Superior temporal gyrus (tissue), 1 donor: ENCODE measurements at regions not wholly inside any gene's neighbourhood (a gene's known extent, or its start where the extent isn't known, plus 50 kb on each side); places are given as distances from the start of the nearest gene placed in this dataset.
"Not testable (repeated sequence)": the region's sequence is repeated elsewhere in the genome, so short reads cannot be mapped to it uniquely, and the experiment has no call there.

Experiments used
- DNase-seq: peaks from one replicate; pipeline ENCODE4 v3.0.0-alpha.2; 2016; ENCODE audit errors: extremely low spot score

DNA sequence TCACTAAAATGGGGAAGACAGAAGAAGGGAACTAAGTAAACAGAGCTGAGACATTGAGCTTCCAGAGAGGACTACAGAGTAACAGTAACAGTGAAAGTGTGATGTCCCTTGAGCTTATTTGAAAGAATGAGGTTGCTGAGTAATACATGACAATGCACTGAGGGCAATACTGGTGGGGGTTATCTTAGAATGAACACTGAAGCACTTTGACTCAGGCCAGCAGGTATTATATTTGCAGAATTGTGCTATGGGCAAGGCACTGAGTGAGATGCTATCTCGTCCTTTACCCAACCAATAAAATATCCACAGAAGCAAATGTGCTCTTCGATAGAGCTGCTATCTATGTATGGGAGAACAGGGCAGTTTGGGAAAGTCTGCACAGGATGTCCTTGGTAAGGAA lies 133.2 kb downstream of the DISP1 start:
- DNase-seq = no peak

DNA sequence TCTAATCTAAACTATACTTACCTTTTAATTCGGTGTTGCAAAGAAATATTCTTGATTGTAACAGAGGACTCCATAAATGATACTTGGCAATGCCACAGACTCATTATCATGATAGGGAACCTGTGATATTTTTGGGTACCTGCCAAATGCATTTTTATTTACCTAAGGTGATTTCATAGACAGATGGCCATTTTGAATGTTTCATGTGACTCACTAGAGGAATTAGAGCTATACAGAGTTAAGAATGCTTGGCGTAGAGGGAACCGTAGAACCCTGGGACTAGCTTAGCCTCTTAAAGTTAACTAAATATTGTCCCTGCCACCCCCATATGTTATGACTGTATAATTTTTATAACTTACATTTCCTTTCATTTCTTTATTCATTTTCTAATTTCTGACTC lies 136.1 kb downstream of the DISP1 start:
- no peak for DNase-seq

DNA sequence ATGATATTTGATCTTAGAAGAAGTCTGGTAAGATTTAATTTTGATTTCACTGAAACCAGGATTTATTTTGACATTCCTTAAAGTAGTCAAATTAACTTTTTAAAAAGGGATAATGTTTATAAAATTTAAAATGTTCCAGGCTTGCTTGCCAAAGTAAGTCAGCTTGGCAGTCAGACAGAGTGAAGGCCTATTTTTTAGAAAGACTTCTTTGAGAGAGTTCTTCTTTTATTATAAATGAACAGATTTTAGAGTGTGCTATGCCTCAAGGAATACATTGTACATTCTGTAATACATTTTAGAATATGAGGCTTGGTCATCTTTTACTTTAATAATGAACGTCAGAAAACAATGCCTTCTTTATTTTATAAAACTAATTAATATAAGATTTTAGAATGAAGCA lies 138.7 kb downstream of the DISP1 start:
- DNase-seq = no peak

DNA sequence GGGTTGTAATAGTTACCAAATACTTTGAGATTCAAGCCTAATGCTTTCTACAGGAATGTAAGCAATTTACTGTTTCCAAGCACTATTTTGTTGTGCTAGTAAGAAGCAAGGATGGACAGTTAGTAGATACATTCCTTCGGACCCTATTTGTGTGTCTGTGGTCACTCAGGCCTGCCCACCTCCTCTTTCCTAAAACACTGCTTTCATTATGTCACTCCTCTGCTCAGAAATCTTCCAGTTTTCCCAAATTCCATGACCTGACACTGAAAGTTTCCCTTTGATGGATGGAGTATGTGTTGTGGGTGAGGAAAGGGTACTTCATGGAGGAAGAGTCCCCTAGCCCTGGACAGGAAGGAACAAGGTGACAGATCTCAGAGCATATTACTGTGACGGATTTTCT lies 141.1 kb downstream of the DISP1 start:
- DNase-seq = no peak

DNA sequence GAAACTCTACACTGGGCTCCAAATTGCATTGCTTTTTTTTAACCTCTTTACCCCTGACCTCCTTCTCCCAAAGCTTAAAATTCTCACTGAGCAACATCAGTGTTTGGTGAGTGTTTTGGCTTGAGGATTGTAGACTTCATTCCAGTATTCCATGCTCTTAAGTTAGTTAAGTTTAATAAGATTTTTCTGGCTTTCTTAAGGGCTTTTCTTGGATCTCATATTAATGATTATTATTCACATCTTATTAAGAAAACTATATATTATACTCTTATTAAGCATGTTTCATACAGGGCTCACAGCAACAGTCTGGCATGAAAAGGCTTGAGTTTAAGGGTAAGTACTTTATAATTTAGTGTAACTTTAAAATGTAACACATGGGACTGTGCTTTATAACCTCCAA lies 141.8 kb downstream of the DISP1 start:
- no peak for DNase-seq

DNA sequence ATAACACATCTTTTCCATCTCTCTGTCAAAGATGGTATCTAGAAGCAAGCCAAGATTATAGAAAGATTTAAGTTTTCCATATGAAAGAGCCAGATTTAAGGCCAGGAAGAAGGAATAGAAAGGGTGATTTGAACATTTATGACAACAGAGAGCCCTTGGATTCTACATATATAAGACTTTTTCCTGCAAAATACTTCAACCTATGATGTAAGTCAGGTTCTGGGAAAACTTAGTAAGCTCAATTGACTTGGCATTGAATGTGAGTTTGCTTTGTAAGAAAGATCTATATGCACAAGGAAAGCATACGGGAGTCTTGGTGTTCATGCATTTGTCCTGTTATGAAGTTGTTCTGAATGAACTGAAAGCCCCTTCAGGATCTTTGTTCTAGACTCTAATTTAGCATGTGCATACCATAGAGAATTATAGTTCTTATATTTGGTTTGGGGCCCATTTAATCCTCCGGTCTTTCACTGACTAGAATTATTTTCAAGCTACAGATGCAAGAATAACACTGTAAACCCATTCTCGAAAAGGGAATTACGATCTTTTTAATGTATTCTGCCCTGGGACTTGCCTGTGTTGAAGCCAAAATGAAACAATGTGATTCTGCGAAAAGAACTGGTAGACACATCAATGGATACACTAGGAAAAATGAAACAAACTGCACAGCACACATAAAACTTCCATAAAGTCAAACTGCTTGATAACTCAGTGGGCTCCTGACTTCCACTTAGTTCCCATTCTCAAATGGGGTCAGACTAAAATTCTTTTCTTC lies 152.8 kb downstream of the DISP1 start:
- no peak for DNase-seq

DNA sequence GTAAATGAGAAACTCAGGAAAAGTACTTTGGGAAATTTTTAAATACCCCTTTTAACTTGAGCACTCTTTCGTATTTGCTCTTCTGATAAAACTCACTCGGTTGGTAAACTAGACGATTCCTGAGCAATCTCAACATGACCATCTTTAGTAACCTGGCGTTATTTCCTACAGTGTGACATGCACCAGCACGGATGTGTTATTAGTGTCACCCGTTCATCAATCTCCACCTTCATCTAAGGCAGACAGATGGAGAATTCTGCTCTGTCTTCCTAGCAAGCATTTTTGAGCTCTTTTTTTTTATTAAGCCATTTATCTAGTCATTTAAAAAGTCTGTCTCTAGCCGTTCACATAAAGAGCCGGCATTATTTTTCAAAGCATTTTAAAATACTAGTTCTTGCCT lies 155.2 kb downstream of the DISP1 start:
- DNase-seq = no peak

DNA sequence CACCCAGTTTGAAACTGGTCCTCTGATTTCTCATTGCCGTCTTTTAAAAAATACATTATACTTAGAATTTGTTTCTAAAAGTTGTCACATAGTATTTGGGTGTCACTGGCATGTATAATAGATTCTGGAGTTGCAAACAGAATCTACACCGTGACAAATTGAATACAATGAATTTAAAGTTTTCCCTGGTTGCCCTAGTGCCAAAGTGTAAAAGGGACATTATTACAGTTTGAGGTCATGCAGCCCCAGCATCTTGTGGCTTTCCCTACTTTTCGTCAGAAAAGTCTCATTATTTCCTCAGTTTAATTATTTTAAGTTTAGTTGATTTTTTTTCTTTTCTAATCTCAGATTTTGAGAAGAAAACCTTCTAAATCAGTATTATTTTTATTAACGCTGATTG lies 155.9 kb downstream of the DISP1 start:
- DNase-seq = no peak

DNA sequence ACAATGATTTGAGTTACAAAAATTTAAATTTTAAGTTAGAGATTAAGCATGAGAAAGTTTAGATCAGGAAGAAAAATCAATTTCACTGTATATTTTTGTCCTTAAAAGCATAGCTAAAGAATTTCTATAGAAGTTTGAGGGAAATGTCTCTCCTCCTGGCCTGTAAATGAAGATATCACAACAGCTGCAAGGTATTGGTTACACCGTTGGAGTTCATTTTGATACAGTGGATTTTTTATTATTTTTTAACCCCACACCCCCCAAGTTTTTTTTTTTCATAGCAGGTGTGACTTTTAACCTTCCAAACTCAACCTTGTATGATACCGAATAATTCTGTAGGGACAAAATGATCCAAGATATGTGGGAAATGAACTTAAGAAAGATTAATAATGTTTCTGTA lies 156.3 kb downstream of the DISP1 start:
- no peak for DNase-seq

DNA sequence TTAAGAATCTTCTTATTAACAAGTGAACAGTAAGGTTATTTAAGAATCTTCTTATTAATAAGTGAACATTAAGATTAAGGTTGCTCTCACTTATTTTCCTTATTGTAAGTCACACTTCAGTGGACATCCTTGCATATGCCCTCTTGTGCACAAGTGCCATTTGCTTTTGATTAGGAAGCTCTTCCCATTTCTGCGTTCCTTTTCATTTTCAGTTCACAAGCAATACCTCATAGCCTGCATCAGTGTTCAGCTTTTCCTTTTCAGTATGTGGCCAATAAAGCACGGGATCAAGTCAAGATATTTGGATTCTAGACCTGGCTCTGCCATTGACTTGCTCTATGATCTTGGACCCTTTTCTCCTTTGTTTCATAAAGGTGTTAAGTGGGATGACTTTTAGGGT lies 158.7 kb downstream of the DISP1 start:
- DNase-seq = no peak

DNA sequence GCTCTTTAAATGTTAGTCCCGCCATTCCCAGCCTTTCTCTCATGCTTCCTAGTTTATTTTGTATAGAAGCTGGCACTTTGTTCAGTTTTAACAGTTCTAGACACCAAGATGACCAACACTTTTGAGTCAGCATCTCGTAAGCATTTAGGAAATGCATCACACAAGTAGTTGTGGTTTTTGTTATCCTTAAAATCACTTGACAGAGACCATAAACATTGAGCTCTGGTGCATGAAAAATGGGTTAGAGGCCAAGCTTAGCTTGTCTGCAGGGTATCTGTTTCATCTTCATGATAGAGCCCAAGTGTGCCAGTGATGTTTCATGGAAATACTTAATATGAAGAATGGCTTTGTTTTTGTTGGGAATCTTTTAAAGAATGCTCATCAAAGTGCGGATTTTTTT lies 159.7 kb downstream of the DISP1 start:
- no peak for DNase-seq

DNA sequence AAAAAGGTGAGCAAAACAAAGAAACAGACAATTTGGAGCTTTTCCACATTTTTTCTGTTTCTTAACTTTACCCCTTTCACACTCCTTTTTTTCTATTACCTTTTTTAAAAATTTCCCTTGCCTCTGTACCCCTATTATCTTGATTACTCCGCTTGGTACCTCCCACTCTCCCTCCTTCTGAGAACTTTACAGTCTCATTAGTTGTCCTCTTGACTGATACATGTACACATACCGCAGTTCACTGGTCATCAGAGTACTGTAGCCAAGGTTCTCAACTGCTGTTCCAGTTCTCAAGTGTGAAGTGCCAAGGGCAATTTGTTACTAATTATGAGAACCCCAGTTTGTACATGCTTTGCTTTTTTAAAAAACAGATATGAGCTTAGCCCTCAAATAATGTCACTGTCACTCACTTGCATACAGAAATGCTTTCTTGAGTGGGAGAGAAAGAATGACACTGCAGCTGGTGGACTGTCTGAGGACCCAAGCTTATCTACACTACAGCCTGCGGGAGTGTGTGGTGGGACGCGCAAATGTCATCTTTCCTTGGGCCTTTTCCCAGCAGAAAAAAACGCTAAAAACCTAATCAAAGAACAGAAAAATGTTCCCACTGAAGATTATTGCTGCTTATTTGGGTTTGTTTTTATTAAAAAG lies 160.8 kb downstream of the DISP1 start:
- DNase-seq = no peak

DNA sequence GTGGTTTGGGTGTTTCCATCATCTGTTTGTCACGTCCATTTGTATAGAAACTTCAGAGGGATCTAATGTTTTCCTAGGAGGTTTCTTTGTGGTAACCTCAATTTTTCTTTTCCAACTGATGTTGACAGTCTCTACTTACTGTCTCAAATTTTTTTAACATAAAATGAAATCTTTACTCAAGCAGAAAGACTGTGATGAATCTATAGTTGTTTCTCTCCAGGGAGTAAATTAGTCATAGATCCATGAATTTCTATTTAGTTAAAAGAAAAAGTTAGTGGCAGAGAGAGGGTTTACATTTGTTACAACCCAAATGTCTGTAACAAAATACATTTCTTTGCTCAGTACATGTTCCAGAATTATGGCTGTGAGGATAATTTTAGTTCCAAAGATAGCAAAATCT lies 161.6 kb downstream of the DISP1 start:
- no peak for DNase-seq

DNA sequence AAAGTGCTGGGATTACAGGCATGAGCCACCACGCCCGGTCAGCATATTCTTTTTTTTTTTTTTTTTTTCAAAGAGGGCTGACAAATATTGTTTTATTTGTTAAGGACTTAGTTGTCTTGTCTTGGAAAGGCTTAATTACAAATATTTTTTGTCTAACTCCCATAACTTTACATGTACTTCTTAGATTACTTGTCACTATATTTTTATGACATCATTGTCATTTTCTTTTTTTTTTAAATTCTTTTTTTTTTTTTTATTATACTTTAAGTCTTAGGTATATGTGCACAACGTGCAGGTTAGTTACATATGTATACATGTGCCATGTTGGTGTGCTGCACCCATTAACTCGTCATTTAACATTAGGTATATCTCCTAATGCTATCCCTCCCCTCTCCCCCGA lies 162.5 kb downstream of the DISP1 start:
- not testable (repeated sequence) for DNase-seq

DNA sequence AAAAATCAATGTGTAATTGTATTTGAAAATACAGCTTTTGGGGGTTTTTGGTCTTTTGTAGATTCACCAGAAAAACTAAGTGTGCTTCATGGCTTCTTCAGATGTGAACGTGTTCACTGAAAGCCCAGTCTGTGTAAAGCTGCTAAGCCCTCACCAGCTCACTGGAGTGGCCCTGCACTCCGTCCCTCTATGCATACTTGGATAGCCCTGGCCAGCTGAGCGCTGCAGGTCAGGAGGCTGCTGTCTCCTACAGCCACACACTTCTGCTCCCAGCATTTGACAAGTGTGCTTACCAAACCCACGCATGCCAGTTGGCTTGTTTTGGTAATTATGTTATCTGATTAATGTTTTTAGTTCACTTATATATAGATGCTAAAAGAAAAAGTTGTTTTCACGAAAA lies 163.5 kb downstream of the TLR5 start:
- DNase-seq = no peak

DNA sequence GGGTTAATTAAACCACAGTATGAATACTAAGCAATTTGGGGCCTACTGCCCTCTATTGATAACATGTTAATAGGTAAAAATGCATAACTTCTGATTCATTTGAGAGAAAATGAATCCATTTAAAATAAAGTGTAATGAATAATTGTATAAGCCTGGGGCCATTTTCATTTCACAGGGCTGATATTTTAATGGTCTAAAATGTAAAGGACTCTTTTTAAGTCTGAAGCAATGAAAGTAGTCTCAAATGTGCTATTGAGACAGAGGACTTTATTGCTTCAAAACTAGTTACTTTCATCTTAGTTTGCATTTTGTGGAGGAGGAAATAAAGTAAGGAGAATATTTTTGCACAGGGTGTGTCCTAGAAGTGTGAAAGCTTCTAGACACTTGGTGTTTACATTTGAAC lies 155.4 kb downstream of the TLR5 start:
- DNase-seq = no peak

DNA sequence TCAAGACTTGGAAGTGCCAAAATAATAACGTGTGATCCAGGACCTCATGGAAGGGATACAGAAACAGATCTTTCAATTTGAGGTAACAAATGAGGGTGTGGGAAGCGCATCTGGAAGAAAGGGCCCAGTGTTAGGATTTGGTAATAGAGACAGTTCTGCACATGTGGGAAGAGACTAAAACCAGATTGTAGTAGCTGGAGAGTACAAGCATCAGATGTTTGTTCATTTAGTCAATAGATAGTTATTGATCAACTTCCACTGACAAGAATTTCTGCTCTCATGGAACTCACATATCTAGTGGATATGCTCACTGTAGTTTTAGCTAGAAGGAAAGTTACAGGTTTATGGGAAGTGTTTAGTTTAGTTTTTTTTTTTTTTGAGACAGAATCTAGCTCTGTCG lies 153.6 kb downstream of the TLR5 start:
- no peak for DNase-seq

DNA sequence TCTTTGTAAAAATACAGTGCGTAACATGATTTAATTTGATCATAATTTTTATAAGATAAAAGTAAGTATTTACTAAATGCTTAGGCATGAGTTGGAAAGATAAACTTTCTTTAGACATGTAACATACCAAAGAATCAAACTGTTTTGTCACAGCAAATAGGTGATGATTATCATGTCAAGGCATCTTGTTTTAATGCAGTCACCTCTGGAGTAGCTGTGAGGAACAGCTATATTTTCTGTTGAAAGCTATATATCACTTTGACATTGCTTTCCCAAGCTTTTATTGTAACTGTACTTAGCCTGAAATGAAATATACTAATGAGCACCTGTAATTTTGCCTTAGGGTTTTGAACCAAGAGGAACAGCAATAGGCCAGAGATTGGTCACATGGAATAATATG lies 151.9 kb downstream of the TLR5 start:
- no peak for DNase-seq

DNA sequence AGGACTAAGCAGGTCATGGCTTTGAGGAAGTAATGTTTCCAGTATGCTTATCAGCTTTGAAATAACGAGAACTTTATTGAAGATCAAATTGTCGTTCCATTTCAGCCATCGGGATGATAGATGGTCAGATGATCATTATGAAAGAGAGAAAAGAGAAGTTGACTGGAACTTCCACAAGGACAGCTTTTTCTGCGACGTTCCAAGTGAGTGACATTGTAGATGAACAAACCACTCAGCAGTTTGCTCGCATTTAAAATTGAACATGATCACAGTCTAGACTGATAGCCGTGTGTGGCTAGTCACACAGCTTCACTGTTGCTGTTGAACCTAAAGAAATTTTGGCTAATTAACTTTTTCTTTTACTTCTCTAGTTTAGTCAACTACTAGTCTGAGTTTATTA lies 151.1 kb downstream of the TLR5 start:
- DNase-seq = no peak

DNA sequence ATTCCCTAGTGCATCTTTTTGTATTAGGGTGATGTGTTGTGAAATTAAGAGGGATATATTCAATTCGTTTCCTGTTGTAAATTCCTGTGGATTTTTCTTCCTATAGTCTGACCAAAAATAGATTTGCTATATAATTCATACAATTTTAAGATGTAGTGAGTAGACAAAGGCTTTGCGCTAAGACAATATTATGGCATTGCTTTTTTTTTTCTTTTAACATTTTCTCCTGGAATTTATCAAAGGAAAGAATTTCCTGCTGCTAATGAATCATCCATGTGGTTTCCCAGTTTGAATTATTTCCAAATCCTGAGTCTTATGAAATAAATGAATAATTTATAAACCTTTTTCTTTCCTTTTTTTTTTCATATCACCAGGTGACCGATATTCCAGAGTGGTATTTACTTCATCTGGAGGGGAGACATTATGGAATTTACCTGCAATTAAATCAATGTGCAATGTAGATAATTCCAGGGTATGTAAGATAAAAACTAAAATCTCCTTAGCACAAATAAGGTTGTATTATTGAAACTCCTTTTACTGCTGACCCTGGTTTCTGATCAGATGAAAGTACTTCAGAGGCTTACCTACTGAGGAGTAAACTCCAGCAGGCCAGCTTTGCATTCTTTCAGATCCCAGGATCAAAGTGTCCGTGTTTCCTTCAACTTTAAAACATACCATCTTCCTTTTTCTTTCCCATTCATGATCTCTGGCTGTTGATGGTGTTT lies 148.4 kb downstream of the TLR5 start:
- DNase-seq = no peak

DNA sequence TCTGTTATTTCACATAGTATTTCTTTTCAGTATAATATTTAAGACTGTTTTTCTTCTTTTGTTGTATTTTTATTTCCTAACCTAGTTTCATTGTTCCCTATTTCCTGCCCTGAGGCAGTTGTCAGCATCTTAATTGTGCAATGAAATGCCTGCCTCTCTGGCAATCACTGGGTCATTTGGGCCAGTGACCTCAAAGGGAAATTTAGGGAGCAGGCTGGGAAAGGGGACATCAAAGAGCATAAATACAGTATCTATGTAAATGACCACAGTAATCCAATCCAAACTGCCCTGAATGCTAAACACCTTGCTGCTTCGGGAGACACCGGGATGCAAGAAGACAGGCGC lies 147.8 kb downstream of the TLR5 start:
- no peak for DNase-seq

DNA sequence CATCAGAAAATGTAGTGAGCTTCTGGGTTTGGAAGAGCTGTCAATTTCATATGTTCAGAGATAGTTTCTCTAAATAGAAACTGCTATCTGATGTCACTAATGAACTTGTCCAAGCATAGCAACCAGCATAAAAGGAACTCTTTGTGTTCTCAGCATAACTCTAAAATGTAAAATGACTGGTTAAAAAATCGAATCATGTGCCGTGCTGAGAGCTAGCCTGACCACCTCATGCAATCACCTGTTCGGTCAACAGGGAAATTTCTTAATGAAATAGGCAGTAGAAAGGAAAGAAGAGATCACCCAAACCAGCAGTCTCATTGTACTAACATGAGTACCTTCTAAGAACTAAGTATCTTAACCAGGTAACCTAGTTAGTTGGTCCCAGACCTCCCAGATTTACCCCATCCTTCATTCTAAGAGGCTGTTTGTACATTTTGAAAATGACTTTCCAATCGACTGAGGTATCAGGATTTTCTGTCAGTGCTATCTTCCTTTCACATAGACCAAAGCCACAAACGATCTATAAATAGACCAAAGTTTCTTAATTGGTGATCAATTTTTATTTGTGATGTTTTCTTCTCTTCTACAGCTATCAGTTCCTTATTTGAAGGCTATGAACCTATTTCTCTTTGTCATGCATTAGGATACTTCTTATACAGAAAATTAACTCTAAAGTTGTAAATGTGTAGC lies 147.3 kb downstream of the TLR5 start:
- DNase-seq = no peak
